Colonic mucosa (tissue), 4 donors: ENCODE measurements at regions not wholly inside any gene's neighbourhood (a gene's known extent, or its start where the extent isn't known, plus 50 kb on each side); places are given as distances from the start of the nearest gene placed in this dataset.
"Not testable (repeated sequence)": the region's sequence is repeated elsewhere in the genome, so short reads cannot be mapped to it uniquely, and the experiment has no call there.

Source experiments
- DNase-seq: peaks from one replicate; pipeline ENCODE4 v3.0.0-alpha.2; 2020
- H3K27ac ChIP-seq: fragments of 200-600 bp; one replicate; pipeline ENCODE4 v1.8.0; 2021
- H3K27me3 ChIP-seq: fragments of 200-600 bp; one replicate; pipeline ENCODE4 v1.8.0; 2021
- H3K36me3 ChIP-seq: fragments of 200-600 bp; one replicate; pipeline ENCODE4 v1.8.0; 2021
- H3K4me1 ChIP-seq: fragments of 200-600 bp; one replicate; pipeline ENCODE4 v1.8.0; 2021; ENCODE audit warnings: mild to moderate bottlenecking
- H3K4me3 ChIP-seq: fragments of 200-600 bp; one replicate; pipeline ENCODE4 v1.8.0; 2021
- H3K9ac ChIP-seq, 2 donors: one replicate each; pipeline ENCODE4 v1.7.0; 2013; ENCODE audit warnings: control low read depth in 2 of 2, low read depth in 2 of 2, low read length in 2 of 2
- H3K9me3 ChIP-seq: fragments of 200-600 bp; one replicate; pipeline ENCODE4 v1.8.0; 2021
- intact Hi-C: fragments of 100-400 bp; cut with DNase I; formaldehyde crosslinking; loops from one replicate; pipeline ENCODE4 v1.14.1; 2022
- TF ChIP-seq, protein P1 (sequence below): fragments of 200-600 bp; IDR thresholded peaks from one replicate; pipeline ENCODE4 v1.8.0; 2022; ENCODE audit warnings: antibody characterized with exemption, mild to moderate bottlenecking
- donor health status: healthy.
- donor health status: DM: no; HTN: no; CAD: no.
- donor health status: DM: no; HTN: no; CAD: no.

DNA sequence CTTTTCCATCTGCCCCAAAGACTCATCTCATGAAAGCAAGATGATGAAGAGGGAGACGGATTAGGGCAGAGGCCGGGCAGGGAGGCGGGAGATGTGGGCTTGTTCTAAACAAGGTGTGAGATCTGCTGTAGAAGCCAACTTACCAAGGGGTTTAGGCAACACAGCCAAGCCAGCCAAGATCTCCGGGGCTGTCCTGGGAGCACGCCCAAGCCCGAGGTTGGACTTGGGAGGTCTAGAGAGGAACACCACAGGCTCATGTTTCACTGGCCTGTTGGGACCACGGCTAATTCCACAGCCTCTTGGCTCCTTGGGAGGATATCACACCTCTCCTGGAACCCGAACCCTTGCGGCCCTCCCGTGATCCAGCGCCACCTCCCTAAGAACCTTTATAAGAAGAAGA lies 171.4 kb downstream of the CRLF2 start:
- H3K27ac ChIP-seq, result no peak overlapping the region
- TF ChIP-seq, protein P1, sequence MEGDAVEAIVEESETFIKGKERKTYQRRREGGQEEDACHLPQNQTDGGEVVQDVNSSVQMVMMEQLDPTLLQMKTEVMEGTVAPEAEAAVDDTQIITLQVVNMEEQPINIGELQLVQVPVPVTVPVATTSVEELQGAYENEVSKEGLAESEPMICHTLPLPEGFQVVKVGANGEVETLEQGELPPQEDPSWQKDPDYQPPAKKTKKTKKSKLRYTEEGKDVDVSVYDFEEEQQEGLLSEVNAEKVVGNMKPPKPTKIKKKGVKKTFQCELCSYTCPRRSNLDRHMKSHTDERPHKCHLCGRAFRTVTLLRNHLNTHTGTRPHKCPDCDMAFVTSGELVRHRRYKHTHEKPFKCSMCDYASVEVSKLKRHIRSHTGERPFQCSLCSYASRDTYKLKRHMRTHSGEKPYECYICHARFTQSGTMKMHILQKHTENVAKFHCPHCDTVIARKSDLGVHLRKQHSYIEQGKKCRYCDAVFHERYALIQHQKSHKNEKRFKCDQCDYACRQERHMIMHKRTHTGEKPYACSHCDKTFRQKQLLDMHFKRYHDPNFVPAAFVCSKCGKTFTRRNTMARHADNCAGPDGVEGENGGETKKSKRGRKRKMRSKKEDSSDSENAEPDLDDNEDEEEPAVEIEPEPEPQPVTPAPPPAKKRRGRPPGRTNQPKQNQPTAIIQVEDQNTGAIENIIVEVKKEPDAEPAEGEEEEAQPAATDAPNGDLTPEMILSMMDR, result no peak
- no peaks in the 10 kb centered on the region for H3K4me1 ChIP-seq
- intact Hi-C loops, result no loop called here
- no peaks in the 10 kb centered on the region for H3K27me3 ChIP-seq
- H3K9ac ChIP-seq, result no peak overlapping the region
- DNase-seq, result no peak
- H3K4me3 ChIP-seq, result no peak overlapping the region
- H3K36me3 ChIP-seq, result no peaks in the 10 kb centered on the region
- H3K9me3 ChIP-seq, result no peaks in the 10 kb centered on the region

DNA sequence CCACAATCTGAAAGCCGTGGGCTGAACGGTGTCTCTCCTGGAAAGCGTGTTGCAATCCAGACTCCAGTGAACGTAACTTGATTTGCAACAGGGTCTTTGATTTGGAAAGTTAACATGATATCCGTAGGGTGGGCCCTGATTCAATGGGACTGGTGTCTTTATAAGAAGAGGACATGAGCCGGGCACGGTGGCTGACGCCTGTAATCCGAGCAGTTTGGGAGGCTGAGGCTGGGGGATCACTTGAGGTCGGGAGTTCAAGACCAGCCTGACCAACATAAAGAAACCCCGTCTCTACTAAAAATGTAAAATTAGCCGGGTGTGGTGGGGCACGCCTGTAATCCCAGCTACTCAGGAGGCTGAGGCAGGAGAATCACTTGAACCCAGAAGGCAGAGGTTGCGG lies 176.5 kb downstream of the CRLF2 start:
- H3K27me3 ChIP-seq, intact Hi-C loops, H3K9me3 ChIP-seq, H3K9ac ChIP-seq, H3K4me3 ChIP-seq, H3K4me1 ChIP-seq, H3K36me3 ChIP-seq, H3K27ac ChIP-seq, DNase-seq: not testable (repeated sequence)

DNA sequence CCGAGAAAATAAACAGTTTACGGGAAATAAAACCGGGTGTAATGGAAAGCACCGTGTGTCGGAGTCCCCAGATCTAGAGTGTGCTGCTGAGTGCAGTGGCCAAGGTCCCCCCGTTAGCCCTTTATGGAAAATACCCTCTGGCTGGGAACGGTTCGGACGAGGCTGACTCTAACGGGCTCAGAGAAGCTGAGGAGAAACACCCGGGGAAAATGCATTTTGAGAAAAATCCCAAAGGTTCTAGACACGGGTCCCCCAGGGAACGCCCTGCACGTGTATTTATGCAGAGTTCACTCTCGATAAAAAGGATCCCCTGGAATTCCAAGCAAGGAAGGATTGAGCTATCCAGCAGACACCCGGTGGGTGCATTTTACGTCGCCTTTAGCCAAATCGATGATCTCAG lies 177.2 kb downstream of the CRLF2 start:
- intact Hi-C loops, result no loop called here
- TF ChIP-seq, protein P1, result no peak
- no peak overlapping the region for H3K27ac ChIP-seq
- no peaks in the 10 kb centered on the region for H3K36me3 ChIP-seq
- H3K4me1 ChIP-seq, result no peaks in the 10 kb centered on the region
- no peaks in the 10 kb centered on the region for H3K9me3 ChIP-seq
- H3K9ac ChIP-seq, result no peak overlapping the region
- no peak for DNase-seq
- no peak overlapping the region for H3K4me3 ChIP-seq
- no peaks in the 10 kb centered on the region for H3K27me3 ChIP-seq

DNA sequence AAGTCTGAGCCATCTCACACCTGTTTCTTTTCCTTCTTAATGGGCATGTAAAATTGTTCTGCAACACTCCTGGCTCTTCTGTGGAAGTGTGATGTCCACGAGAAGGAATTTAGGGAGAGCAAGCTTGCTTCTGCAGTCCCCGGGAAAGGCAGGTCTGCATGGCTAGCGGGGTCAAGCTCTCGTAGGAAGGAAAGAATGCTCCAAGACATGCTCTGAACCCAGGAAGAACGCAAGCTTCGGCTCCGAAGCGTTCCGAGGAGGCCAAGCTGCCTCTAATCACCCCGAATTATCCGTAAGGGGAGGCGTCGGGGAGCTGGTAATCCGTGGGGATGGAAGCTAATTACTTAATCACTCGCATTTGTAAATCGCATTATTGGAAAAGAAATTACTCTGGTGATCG lies 177.7 kb downstream of the CRLF2 start:
- Histone ChIP-seq H3K9ac (no peak overlapping the region), H3K4me3 (no peak overlapping the region), H3K27me3 (no peaks in the 10 kb centered on the region), H3K27ac (no peak overlapping the region), H3K36me3 (no peaks in the 10 kb centered on the region), H3K4me1 (no peaks in the 10 kb centered on the region), H3K9me3 (no peaks in the 10 kb centered on the region)
- TF ChIP-seq, protein P1, result no peak
- intact Hi-C loops, result no loop called here
- no peak for DNase-seq

DNA sequence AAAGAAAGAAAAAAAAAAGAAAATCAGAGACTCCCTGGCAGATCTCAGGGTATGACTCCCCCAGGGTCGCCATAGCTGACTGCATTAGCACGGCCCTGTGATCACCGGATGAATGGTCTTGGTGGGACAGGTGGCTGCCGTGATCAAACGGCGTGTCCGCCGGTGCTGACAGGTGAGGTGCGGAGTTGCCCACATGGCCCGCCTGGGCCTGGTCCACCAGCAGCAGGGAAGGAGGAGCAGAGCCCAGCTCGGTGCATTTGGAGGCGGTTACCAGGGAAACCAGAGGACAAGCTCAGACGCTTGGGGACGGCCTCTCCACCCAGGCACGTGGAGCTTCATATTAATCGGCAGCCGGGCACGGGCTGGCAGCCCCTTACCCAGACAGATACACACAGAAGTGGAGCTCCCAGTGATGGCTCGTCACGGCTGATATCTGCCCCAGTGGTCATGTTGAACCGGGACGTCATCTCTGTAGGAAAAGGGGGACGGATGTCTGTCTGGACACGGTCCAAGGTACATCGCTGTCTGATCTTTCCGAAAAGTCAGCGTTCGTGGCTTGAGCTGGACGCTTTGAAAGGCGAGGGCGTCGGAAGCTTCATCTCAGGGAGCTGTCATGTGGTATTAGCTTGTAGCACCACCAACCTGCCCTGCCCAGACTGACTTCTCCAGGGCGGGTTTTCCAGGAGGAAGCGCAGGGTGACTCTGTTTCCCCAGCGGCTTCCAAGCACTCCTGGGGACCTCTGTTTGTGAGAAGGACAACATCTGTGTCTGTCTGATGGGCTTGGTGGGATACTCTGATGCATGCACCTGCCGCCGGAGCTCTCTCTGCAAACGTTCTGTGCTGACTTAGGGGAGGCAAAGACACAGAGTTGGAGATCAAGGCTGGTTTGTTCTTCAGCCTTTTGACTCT lies 180.7 kb downstream of the CRLF2 start:
- intact Hi-C loops, result no loop called here
- Histone ChIP-seq H3K27me3 (no peaks in the 10 kb centered on the region), H3K9me3 (no peaks in the 10 kb centered on the region), H3K27ac (no peak overlapping the region), H3K36me3 (no peaks in the 10 kb centered on the region), H3K4me1 (no peaks in the 10 kb centered on the region), H3K9ac (no peak overlapping the region), H3K4me3 (no peak overlapping the region)
- no peak for DNase-seq
- TF ChIP-seq, protein P1, result no peak

DNA sequence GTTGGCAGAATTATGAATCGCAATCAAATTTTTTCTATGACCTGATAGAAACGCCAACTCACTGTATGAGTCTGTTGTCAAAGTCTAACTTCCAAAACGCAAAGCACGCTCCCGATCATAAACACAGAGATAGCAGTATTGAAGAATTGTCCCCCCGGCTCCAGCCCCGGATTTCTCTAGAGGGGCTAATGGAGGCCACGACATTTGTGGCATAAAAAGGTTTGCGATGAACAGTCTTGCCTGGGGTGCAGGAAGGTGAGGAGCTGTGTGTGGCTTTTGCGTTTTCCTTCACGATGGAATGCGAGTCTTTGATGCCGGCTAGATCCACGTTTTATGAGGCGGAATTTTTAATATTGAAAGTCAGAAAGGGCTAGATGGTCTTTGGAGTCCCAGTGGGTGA lies 183.0 kb downstream of the CRLF2 start:
- no peak overlapping the region for H3K9ac ChIP-seq
- no peaks in the 10 kb centered on the region for H3K4me1 ChIP-seq
- intact Hi-C loops, result no loop called here
- H3K36me3 ChIP-seq, result no peaks in the 10 kb centered on the region
- no peak overlapping the region for H3K27ac ChIP-seq
- TF ChIP-seq, protein P1, result no peak
- H3K27me3 ChIP-seq, result no peaks in the 10 kb centered on the region
- H3K4me3 ChIP-seq, result no peak overlapping the region
- H3K9me3 ChIP-seq, result no peaks in the 10 kb centered on the region
- no peak for DNase-seq
